OCI-LY7 (cell line): ENCODE measurements at regions not wholly inside any gene's neighbourhood (a gene's known extent, or its start where the extent isn't known, plus 50 kb on each side); places are given as distances from the start of the nearest gene placed in this dataset.

Experiments
- BruUV-seq: library from RNA; stranded (reverse); fragments of 400-500 nt; replicated peaks from 2 replicates; lab custom pipeline; 2021; lab: Mats Ljungman, UMichigan
- CTCF ChIA-PET: fragments of 300-600 bp; sonication (Branson Sonifier 250); formaldehyde crosslinking; loops from one replicate; lab custom pipeline; 2022; ENCODE audit warnings: antibody characterized with exemption; ENCODE audit not compliant: unreplicated experiment; lab: Charles Lee
- POLR2A ChIA-PET: fragments of 300-600 bp; sonication (Branson Sonifier 250); formaldehyde crosslinking; loops from one replicate; lab custom pipeline; 2022; ENCODE audit warnings: antibody characterized with exemption; lab: Charles Lee
- DNase-seq: peaks from one replicate; pipeline ENCODE4 v3.0.0-alpha.2; 2015; ENCODE audit warnings: low spot score
- H2AFZ ChIP-seq: fragments of 200-600 bp; sonication (generic), shearing (Covaris generic); 2 replicates; pipeline ENCODE4 v1.6.1; 2014; ENCODE audit warnings: mild to moderate bottlenecking, antibody characterized with exemption, low read length, moderate library complexity
- H3K27ac ChIP-seq: fragments of 200-600 bp; sonication (generic); 2 replicates; pipeline ENCODE4 v1.5.1; 2014; ENCODE audit warnings: mixed run types, low read depth, mild to moderate bottlenecking, moderate library complexity, low read length, inconsistent platforms; ENCODE audit not compliant: poor library complexity, severe bottlenecking
- H3K36me3 ChIP-seq: fragments of 200-600 bp; sonication (generic); 2 replicates; pipeline ENCODE4 v1.6.1; 2014; ENCODE audit warnings: mild to moderate bottlenecking, antibody characterized with exemption, low read length, moderate library complexity, mixed read lengths; ENCODE audit not compliant: insufficient read depth
- H3K4me1 ChIP-seq: fragments of 200-600 bp; sonication (generic); 2 replicates; pipeline ENCODE4 v1.5.1; 2014; ENCODE audit warnings: mild to moderate bottlenecking, low read length; ENCODE audit not compliant: insufficient read depth, poor library complexity, severe bottlenecking
- H3K4me2 ChIP-seq: fragments of 200-600 bp; sonication (generic); 2 replicates; pipeline ENCODE4 v1.6.1; 2014; ENCODE audit warnings: mild to moderate bottlenecking, low read length
- H3K4me3 ChIP-seq: fragments of 200-600 bp; sonication (generic); 2 replicates; pipeline ENCODE4 v1.5.1; 2014; ENCODE audit warnings: mild to moderate bottlenecking, low read depth, low read length; ENCODE audit not compliant: poor library complexity, severe bottlenecking
- H3K79me2 ChIP-seq: fragments of 200-600 bp; sonication (generic); 2 replicates; pipeline ENCODE4 v1.6.1; 2016; ENCODE audit warnings: low read depth, mild to moderate bottlenecking, low read length, moderate library complexity, mixed read lengths; ENCODE audit not compliant: insufficient read depth
- H3K9me2 ChIP-seq: fragments of 200-600 bp; sonication (generic); 2 replicates; pipeline ENCODE4 v1.6.1; 2016; ENCODE audit warnings: mild to moderate bottlenecking, low read length, mixed read lengths; ENCODE audit not compliant: insufficient read depth
- H3K9me3 ChIP-seq: fragments of 200-600 bp; sonication (generic); 2 replicates; pipeline ENCODE4 v1.6.1; 2014; ENCODE audit warnings: mild to moderate bottlenecking, mixed run types, low read length, mixed read lengths
- H4K20me1 ChIP-seq: fragments of 200-600 bp; sonication (generic); 2 replicates; pipeline ENCODE4 v1.6.1; 2014; ENCODE audit warnings: mild to moderate bottlenecking, antibody characterized with exemption, low read length, moderate library complexity, mixed read lengths; ENCODE audit not compliant: insufficient read depth
- CTCF ChIP-seq: fragments of 200-600 bp; sonication (generic); conservative IDR thresholded peaks from 2 replicates; pipeline ENCODE4 v1.5.1; 2014; ENCODE audit warnings: mild to moderate bottlenecking, antibody characterized with exemption, low read length, moderate library complexity, mixed read lengths
- EZH2phosphoT487 ChIP-seq: fragments of 200-600 bp; sonication (generic); IDR thresholded peaks from 2 replicates; pipeline ENCODE4 v1.6.1; 2018; ENCODE audit warnings: low read depth, borderline replicate concordance, mild to moderate bottlenecking, mixed run types, antibody characterized with exemption, low read length, moderate library complexity, mixed read lengths
- intact Hi-C: fragments of 100-400 bp; cut with micrococcal nuclease; formaldehyde crosslinking; loops from one replicate; pipeline ENCODE4 v1.10.0; 2022; ENCODE audit not compliant: unreplicated experiment

GRCh38 chr20:40591536-40591935 lies 97.5 kb downstream of the MAFB start:
- ChIA-PET CTCF (no interaction called here), POLR2A (no interaction called here)
- H4K20me1 ChIP-seq, result no peaks in the 10 kb centered on the region
- H3K79me2 ChIP-seq, result no peaks in the 10 kb centered on the region
- DNase-seq, result no peak
- no peaks in the 10 kb centered on the region for H3K9me2 ChIP-seq
- no TSS peak for BruUV-seq
- H3K27ac ChIP-seq, result no peak overlapping the region
- H3K9me3 ChIP-seq, result no peaks in the 10 kb centered on the region
- no peaks in the 10 kb centered on the region for H3K4me1 ChIP-seq
- intact Hi-C loops, result no loop called here
- H3K4me2 ChIP-seq, result no peak overlapping the region
- no peaks in the 10 kb centered on the region for H3K36me3 ChIP-seq
- no peak overlapping the region for H3K4me3 ChIP-seq
- no peak overlapping the region for H2AFZ ChIP-seq
- no peak for TF ChIP-seq EZH2phosphoT487
- TF ChIP-seq CTCF, result no peak

- H4K20me1 ChIP-seq, result no peaks in the 10 kb centered on the region
- CTCF ChIA-PET, result no interaction called here
- H2AFZ ChIP-seq, result no peak overlapping the region
- no peaks in the 10 kb centered on the region for H3K9me2 ChIP-seq
- no peak for DNase-seq
- no peak overlapping the region for H3K4me3 ChIP-seq
- no peak overlapping the region for H3K27ac ChIP-seq
- BruUV-seq, result no TSS peak
- no peak for TF ChIP-seq CTCF
- TF ChIP-seq EZH2phosphoT487, result no peak
- H3K4me1 ChIP-seq, result no peaks in the 10 kb centered on the region
- no peaks in the 10 kb centered on the region for H3K79me2 ChIP-seq
- H3K9me3 ChIP-seq, result no peaks in the 10 kb centered on the region
- POLR2A ChIA-PET, result no interaction called here
- H3K36me3 ChIP-seq, result no peaks in the 10 kb centered on the region
- H3K4me2 ChIP-seq, result no peak overlapping the region
- intact Hi-C loops, result no loop called here
Observed at GRCh38 chr20:40591119-40591518, 97.9 kb downstream of the MAFB start.

GRCh38 chr20:40589581-40589980 lies 99.5 kb downstream of the MAFB start:
- no peaks in the 10 kb centered on the region for H4K20me1 ChIP-seq
- H3K79me2 ChIP-seq, result no peaks in the 10 kb centered on the region
- H3K9me3 ChIP-seq, result no peaks in the 10 kb centered on the region
- H3K4me2 ChIP-seq, result no peak overlapping the region
- TF ChIP-seq EZH2phosphoT487 (no peak), CTCF (no peak)
- no TSS peak for BruUV-seq
- no peak overlapping the region for H2AFZ ChIP-seq
- intact Hi-C loops, result no loop called here
- no peak overlapping the region for H3K27ac ChIP-seq
- H3K4me3 ChIP-seq, result no peak overlapping the region
- H3K36me3 ChIP-seq, result no peaks in the 10 kb centered on the region
- POLR2A ChIA-PET, result no interaction called here
- no peaks in the 10 kb centered on the region for H3K4me1 ChIP-seq
- no peak for DNase-seq
- CTCF ChIA-PET, result no interaction called here
- no peaks in the 10 kb centered on the region for H3K9me2 ChIP-seq
